SU-DHL-6 (cell line): ENCODE measurements at regions not wholly inside any gene's neighbourhood (a gene's known extent, or its start where the extent isn't known, plus 50 kb on each side); places are given as distances from the start of the nearest gene placed in this dataset.

ENCODE experiments used
- CTCF ChIP-seq: fragments of 200-600 bp; sonication (generic); IDR thresholded peaks from one replicate; pipeline ENCODE4 v1.5.1; 2017; ENCODE audit warnings: antibody characterized with exemption, mild to moderate bottlenecking, low read length, moderate library complexity; ENCODE audit not compliant: insufficient read depth, poor library complexity, severe bottlenecking
- EZH2phosphoT487 ChIP-seq: fragments of 200-600 bp; sonication (generic), shearing (Covaris generic); conservative IDR thresholded peaks from 2 replicates; pipeline ENCODE4 v1.6.1; 2018; ENCODE audit warnings: mild to moderate bottlenecking, antibody characterized with exemption, low read length, moderate library complexity, mixed read lengths

- TF ChIP-seq CTCF: no peak
- no peak for TF ChIP-seq EZH2phosphoT487
Measured at GRCh38 chr4:17163156-17163771, 264.8 kb upstream of the LDB2 start.
